Loucy (cell line): ENCODE measurements at regions not wholly inside any gene's neighbourhood (a gene's known extent, or its start where the extent isn't known, plus 50 kb on each side); places are given as distances from the start of the nearest gene placed in this dataset.

Experiments used
- EZH2phosphoT487 ChIP-seq: fragments of 200-600 bp; IDR thresholded peaks from 2 replicates; pipeline ENCODE4 v1.6.1; 2018; ENCODE audit warnings: antibody characterized with exemption, mild to moderate bottlenecking, moderate library complexity, borderline replicate concordance
- TF ChIP-seq, protein P1 (sequence below): fragments of 200-600 bp; sonication (generic); conservative IDR thresholded peaks from 2 replicates; pipeline ENCODE4 v1.5.1; 2014; ENCODE audit warnings: mild to moderate bottlenecking, antibody characterized with exemption, low read length

DNA sequence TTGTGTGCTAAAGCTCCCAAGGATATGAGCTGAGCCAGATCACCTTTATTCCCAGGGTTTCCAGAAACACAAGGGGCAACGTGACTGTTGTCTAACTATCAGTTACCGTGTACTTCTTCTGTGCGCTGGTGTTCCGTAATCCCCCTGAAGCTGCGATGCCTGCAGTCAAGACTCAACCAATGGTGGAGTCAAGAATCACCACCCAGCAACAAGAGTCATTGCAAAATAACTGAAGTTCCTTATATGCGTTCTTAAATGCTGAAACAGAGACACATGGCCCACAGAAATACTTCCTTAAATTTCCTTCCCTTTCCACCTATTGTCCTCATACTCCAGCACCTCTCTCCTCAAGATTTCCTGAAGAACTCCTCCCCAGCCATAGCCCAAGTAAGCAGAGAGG is 200.2 kb downstream of the KATNAL1 start:
- TF ChIP-seq, protein P1, sequence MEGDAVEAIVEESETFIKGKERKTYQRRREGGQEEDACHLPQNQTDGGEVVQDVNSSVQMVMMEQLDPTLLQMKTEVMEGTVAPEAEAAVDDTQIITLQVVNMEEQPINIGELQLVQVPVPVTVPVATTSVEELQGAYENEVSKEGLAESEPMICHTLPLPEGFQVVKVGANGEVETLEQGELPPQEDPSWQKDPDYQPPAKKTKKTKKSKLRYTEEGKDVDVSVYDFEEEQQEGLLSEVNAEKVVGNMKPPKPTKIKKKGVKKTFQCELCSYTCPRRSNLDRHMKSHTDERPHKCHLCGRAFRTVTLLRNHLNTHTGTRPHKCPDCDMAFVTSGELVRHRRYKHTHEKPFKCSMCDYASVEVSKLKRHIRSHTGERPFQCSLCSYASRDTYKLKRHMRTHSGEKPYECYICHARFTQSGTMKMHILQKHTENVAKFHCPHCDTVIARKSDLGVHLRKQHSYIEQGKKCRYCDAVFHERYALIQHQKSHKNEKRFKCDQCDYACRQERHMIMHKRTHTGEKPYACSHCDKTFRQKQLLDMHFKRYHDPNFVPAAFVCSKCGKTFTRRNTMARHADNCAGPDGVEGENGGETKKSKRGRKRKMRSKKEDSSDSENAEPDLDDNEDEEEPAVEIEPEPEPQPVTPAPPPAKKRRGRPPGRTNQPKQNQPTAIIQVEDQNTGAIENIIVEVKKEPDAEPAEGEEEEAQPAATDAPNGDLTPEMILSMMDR = no peak
- no peak for TF ChIP-seq EZH2phosphoT487
